Astrocyte (in vitro differentiated cells and primary cell): ENCODE measurements at regions not wholly inside any gene's neighbourhood (a gene's known extent, or its start where the extent isn't known, plus 50 kb on each side); places are given as distances from the start of the nearest gene placed in this dataset.

Source experiments
- EZH2 ChIP-seq: IDR thresholded peaks from 2 replicates; pipeline ENCODE4 v1.6.1; 2012; ENCODE audit warnings: mild to moderate bottlenecking, low read length, inconsistent platforms; ENCODE audit not compliant: insufficient read depth
- TF ChIP-seq, protein P1 (sequence below): IDR thresholded peaks from 2 replicates; pipeline ENCODE4 v1.5.1; 2011; ENCODE audit warnings: low read depth, mild to moderate bottlenecking, inconsistent platforms, low read length, moderate library complexity; ENCODE audit not compliant: insufficient read depth

DNA sequence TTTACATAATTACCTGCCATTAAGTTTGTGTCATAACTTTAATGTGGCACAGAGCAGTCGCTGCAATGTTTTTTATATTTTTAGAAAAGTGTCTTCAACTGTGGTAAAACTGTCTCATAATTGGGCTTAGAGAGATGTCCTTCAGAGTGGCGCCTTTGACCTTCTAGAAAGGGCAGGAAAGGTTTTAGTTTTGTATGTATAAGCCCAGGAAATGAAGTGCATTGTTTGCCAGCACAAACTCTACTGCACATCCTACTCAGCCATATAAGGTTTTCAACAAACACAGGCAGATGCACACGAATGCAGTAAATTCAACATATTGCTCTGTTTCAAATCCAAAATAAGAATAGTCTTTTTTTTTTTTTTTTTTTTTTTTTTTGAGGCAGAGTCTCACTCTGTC, 201.4 kb downstream of the ALDH8A1 start:
- TF ChIP-seq, protein P1, sequence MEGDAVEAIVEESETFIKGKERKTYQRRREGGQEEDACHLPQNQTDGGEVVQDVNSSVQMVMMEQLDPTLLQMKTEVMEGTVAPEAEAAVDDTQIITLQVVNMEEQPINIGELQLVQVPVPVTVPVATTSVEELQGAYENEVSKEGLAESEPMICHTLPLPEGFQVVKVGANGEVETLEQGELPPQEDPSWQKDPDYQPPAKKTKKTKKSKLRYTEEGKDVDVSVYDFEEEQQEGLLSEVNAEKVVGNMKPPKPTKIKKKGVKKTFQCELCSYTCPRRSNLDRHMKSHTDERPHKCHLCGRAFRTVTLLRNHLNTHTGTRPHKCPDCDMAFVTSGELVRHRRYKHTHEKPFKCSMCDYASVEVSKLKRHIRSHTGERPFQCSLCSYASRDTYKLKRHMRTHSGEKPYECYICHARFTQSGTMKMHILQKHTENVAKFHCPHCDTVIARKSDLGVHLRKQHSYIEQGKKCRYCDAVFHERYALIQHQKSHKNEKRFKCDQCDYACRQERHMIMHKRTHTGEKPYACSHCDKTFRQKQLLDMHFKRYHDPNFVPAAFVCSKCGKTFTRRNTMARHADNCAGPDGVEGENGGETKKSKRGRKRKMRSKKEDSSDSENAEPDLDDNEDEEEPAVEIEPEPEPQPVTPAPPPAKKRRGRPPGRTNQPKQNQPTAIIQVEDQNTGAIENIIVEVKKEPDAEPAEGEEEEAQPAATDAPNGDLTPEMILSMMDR, result no peak
- TF ChIP-seq EZH2, result no peak
